22Rv1 (cell line): ENCODE measurements at regions not wholly inside any gene's neighbourhood (a gene's known extent, or its start where the extent isn't known, plus 50 kb on each side); places are given as distances from the start of the nearest gene placed in this dataset.

Experiments
- H3K27ac ChIP-seq: fragments of 450-650 bp; 2 replicates; pipeline ENCODE4 v1.5.1; 2017
- CTCF ChIP-seq: fragments of 450-650 bp; IDR thresholded peaks from 2 replicates; pipeline ENCODE4 v1.5.1; 2017; ENCODE audit warnings: mild to moderate bottlenecking
- ZFX ChIP-seq: fragments of 450-650 bp; IDR thresholded peaks from 2 replicates; pipeline ENCODE4 v1.6.1; 2017; ENCODE audit warnings: antibody characterized with exemption, borderline replicate concordance

GRCh38 chr9:118401546-118401945, 697.3 kb downstream of the TLR4 start:
- H3K27ac ChIP-seq = no peak overlapping the region
- TF ChIP-seq ZFX = no peak
- TF ChIP-seq CTCF = no peak

GRCh38 chr9:118414676-118415075, 710.5 kb downstream of the TLR4 start:
- TF ChIP-seq ZFX = no peak
- no peak for TF ChIP-seq CTCF
- H3K27ac ChIP-seq = no peak overlapping the region

- TF ChIP-seq ZFX (no peak), CTCF (no peak)
Measured at GRCh38 chr9:118418887-118419565, 714.8 kb downstream of the TLR4 start.

GRCh38 chr9:118419676-118420075, 715.5 kb downstream of the TLR4 start:
- H3K27ac ChIP-seq = no peak overlapping the region

More at GRCh38 chr9:118418887-118419565, 714.8 kb downstream of the TLR4 start:
- H3K27ac ChIP-seq = no peak overlapping the region

GRCh38 chr9:118422508-118422907, 718.3 kb downstream of the TLR4 start:
- TF ChIP-seq CTCF (no peak), ZFX (no peak)
- no peak overlapping the region for H3K27ac ChIP-seq

More at GRCh38 chr9:118419676-118420075, 715.5 kb downstream of the TLR4 start:
- no peak for TF ChIP-seq ZFX
- no peak for TF ChIP-seq CTCF

GRCh38 chr9:118423021-118423420, 718.8 kb downstream of the TLR4 start:
- TF ChIP-seq ZFX (no peak), CTCF (no peak)
- H3K27ac ChIP-seq = no peak overlapping the region

GRCh38 chr9:118423721-118424120, 719.5 kb downstream of the TLR4 start:
- H3K27ac ChIP-seq = no peak overlapping the region
- no peak for TF ChIP-seq ZFX
- TF ChIP-seq CTCF = no peak
